Stimulated activated CD4-positive, alpha-beta T cell treated with anti-CD3 and anti-CD28 coated beads, TNF-alpha, amount 100 ng/mL, for 48 hours (primary cell): ENCODE measurements at regions not wholly inside any gene's neighbourhood (a gene's known extent, or its start where the extent isn't known, plus 50 kb on each side); places are given as distances from the start of the nearest gene placed in this dataset.
A peak's percentile ranks its signal among the peaks of the same experiment; 100 is the strongest.
"Not testable (repeated sequence)": the region's sequence is repeated elsewhere in the genome, so short reads cannot be mapped to it uniquely, and the experiment has no call there.

Experiments used
- DNase-seq, 3 donors: peaks; one replicate each; pipeline ENCODE4 v3.0.0-alpha.2; 2020; ENCODE audit warnings: low read depth in 3 of 3

DNA sequence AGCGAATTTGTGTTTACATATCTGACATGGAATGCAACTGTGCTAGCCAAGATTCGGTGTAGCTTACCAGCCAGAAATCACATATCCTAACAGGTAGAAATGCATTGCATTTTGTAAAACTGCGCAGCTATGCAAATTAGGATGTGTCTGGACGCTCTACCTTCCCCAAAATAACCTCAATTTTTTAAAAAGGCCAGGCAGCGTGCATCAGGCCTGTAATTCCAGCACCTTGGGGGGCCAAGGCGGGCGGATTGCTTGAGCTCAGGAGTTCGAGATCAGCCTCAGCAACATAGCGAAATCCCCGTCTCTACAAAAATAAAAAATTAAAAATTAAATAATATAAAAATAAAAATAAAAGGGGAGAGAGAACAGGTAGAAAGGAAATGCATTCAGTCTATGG lies 305.0 kb downstream of the TYW1 start:
- DNase-seq = no peak

DNA sequence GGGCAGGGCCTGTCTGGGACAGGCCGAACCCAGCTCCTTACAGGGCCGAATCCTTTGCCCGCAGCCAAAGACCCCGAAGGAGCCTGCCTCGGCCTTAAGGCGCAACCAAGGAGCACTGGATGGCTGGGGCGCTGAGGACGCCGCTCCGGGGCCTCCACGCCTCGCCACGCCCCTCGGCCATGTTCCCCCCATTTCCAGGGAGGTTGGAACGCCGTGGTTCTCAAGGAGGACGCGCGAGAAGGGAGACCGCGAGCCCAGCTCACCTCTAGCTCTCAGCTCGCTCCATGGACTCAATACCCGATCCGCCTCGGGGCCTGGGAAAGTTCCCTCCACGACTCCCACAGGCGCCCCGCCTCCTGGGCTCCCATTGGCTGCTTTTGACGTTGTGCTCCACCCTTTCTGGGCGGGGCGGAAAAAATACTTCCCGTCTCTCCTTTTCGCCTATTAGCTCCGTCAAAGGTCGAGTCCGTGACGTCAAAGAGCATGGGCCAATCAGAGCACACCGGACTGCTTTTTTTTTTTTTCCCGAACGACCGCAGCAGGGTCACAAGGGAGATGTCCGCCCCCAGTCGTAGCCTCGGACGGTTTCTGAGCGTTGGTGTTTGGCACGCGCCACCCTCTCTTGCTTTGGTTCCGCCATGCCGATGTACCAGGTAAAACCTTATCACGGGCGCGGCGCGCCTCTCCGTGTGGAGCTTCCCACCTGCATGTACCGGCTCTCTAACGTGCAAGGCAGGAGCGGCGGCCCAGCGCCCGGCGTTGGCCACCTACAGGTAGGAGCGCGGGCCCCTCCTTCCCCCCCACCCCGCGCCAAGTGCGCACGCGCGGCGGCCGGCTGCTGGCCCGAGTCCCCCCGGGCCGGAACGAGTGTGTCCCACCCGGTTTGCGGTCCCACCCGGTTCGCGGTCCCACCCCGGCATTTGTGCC lies 305.7 kb downstream of the TYW1 start:
- peak; percentile 96 to 97 (median 97) for DNase-seq

DNA sequence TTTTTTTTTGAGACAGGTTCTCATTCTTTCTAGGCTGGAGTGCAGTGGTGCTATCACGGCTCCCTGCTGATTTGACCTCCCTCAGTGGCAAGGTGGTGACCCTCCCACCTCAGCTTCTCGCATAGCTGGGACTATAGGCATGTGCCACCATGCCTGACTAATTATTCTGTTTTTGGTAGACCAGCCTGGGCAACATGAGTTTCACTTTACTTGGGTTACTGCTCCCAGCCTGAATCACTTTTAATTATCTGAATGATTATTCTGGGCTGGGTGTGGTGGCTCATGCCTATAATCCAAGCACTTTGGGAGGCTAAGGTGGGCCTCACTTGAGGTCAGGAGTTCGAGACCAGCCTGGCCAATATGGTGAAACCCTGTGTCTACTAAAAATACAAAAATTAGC lies 308.2 kb downstream of the TYW1 start:
- DNase-seq = not testable (repeated sequence)

DNA sequence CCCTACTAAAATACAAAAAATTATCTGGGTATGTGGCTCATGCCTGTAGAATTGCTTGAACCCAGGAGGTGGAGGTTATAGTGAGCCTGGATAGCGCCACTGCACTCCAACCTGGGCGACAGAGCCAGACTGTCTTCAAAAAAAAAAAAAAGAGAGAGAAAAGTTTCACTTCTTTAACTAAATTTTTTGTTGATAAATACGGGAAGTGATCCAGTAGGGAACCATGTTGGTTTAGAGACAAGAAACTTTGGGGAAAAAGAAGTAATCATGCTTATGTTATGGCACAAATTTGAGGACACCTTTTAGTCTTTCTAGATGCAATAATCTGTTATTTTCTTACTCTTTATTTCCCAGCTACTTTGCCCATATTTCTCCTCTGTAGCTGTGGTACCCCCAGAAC lies 309.7 kb downstream of the TYW1 start:
- no peak for DNase-seq

DNA sequence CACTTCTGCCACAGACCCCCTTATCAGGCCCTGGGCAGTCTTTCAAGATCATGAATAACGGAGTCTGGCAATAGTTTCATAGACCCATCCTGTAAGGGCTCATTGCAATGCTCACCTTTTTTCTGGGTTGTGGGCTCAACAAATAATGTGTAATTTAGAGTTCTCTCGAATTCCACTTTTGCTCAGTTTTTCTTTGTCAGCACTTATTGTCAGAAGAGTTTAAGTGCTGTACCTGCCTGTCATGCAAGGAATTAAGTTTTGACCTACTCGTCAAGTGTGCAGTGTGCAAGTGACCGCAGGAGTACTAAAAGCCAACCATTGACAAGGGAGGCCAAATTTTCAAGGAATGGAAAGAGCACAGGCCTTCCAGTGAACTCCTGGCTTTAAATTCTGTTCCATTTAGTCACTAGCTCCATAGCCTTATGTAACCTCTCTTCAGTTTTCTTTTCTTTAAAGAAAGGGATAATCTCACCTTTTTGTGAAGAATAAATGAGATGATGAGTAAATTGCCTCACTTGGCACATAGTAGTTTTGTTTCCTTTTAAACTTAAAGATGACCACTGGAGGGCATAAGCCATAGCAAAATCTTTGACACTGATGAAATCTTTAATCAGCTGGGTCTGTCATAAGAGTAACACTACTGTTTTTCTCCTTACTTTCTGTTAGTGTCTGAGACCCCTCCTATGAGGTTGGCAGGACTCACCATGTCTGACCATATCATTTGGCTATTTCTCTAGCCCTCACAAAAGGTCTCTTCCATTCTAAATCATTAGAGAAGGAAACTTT lies 313.3 kb downstream of the TYW1 start:
- no peak for DNase-seq

DNA sequence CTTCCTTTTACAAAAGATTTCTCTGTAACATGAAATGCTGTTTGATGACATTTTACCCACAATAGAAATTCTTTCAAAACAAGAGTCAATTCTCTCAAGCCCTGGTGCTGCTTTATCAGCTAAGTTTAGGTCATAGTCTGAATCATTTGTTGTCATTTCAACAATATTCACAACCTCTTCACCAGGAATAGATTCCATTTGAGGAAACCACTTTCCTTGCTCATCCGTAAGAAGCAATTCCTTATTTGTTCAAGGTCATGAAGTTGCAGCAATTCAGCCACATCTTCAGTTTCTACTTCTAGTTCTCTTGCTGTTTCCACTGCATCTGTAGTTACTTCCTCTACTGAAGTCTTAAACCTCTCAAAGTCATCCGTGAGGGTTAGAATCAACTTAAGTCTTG lies 315.3 kb downstream of the TYW1 start:
- DNase-seq = no peak

DNA sequence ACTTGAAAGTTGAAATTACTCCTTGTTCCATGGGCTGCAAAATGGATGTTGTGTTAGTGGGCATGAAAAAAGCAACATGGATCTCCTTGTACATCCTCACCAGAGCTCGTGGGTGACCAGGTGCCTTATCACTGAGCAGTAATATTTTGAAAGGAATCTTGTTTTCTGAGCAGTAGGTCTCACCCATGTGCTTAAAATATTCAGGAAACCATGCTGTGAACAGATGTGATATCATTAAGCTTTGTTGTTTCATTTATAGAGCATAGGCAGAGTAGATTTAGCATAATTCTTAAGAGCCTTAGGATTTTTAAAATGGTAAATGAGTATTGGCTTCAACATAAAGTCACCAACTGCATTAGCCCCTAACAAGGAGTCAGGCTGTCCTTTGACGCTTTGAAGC lies 316.6 kb downstream of the TYW1 start:
- no peak for DNase-seq

DNA sequence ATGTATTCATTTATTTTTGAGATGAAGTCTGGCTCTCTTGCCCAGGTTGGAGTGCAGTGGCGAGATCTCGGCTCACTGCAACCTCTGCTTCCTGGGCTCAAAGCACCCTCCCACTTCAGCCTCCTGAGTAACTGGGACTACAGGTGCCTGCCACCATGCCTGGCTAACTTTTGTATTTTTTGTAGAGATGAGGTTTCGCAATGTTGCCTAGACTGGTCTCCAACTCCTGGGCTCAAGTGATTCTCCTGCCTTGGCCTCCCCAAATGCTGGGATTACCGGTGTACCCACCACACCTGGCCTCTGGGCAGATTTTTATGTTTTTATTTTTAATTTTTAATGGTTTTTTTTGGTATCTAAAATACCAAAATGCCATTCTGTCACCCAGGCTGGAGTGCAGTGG lies 320.3 kb downstream of the TYW1 start:
- not testable (repeated sequence) for DNase-seq

DNA sequence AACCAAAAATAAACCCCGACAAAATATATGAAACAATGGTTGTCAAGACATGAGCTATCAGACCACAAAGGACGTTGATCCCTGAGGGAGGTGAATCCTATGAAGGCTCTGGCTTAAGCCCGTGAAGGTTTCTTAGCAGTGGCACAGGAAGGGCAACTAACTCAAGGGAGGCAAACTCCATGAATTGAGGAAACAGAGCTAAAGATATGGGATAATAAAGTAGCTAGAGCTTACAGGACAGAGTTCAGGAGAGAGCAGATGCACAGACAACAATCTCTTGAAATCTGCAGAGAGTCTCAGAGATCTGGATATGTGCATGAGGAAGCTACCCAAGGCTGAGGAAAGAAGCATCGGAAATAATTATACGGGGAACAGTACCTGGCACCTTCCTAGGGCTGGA lies 331.6 kb downstream of the TYW1 start:
- not testable (repeated sequence) for DNase-seq

DNA sequence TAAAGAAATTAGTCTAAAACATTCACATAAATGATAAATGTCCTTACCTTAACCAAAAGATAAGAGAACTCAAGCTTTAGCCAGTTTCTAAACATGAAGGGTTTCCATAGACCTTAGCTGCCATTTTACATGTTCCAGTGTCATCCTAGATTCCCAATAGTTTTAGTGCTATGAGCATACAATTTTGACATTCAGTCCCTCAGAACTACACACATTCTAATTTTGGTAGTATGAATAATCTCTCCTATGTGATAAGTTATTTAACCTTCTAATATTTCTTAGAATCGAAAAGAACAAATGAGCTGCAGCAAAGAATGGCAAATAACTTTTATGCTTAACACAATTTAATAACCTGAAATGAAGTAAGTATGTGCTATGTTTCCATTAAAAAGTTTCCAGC lies 338.5 kb downstream of the TYW1 start:
- DNase-seq = not testable (repeated sequence)

DNA sequence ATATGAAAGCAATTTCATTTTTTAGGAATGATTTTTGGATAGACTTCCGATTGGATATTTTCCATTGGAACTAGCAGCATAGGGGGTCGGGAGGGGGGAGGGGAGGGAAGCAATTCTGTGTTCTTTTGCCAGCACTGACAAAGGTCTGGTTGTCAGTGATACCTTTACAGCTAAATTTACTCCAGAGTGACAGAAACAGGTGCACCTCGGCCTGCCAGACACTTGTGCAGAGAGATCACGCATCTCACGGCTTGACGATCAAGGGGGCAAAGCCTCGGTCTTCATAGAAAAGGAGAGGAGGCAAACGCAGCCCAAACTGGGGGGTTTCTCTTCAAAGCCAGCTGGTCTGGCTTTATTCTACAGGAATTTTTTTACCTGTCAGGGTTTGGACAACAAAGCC lies 339.0 kb downstream of the TYW1 start:
- not testable (repeated sequence) for DNase-seq

DNA sequence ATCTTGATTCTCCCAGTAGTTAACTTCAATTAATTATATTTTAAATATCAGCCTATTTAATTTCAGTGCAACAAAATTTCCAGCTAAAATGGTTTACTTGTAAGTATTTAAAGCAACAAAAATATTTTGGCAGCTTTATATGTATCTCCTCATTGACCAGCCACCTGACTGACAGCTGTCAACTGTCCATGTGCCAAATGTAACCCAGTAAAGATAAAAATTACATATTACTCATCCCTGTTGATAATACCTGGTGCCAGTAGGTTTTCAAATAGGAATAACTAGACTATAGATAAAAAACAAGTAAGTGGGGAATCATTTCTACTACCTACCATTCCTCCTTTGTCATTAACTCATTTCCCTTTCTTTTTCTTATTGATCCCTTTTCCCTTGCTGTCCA lies 341.9 kb downstream of the TYW1 start:
- not testable (repeated sequence) for DNase-seq

DNA sequence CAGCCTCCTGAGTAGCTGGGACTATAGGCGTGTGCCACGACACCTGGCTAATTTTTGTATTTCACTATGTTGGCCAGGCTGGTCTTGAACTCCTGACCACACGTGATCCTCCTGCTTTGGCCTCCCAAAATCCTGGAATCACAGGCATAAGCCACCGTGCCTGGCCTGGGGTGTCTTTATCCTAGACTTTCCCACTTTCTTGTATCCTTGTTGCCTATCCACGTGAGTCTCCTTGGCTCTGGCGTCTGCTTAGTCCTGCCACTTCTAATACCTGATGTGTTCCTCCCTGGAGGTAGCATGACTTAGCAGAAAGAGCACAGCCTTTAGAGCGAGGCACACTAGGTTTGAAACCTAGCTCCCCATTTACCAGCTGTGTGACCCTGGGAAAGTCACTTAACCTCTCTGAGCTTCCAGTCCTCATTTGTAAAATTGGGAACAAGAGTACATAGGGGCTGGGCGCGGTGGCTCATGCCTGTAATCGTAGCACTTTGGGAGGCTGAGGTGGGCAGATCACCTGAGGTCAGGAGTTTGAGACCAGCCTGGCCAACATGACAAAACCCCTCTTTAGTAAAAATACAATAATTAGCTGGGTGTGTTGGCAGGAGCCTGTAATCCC lies 344.6 kb downstream of the TYW1 start:
- DNase-seq = no peak

DNA sequence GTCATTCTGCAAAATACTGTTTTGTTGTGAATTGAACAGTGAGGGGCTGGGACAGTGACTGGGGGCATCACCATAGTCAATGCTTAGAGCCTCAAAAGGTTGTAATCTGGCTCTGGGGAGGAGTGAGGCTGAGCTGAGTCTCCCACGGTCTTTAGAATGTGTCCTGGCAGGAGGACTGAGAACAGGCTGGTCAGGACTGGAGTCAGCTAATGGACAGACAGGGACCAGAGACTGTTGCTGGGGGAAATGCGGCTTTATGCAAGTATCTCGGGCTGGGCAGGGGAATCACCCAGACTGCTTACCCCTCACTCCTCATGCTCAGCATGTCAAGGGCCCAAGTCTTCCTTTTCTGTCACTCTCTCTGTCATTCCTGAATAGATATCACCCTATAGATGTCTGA lies 346.5 kb downstream of the TYW1 start:
- DNase-seq = no peak

DNA sequence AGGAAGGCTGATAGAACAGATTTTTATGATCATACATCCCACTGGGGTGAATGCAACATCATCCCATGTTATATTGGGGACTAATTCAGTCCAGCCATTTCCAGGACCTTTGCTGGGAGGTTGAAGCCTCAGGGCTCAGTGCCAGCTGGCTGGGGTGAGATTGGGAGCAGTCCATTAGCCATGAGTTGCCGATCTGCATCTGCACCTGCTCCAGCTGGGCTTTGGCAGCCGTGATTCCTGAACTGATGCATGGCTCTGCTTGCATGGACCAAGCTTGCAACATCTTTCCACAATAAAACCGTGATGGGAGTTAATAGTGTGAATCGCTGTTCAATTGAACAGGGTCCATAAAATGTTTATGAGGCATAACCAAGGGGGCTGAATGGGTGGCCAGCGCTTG lies 346.9 kb downstream of the TYW1 start:
- no peak for DNase-seq

DNA sequence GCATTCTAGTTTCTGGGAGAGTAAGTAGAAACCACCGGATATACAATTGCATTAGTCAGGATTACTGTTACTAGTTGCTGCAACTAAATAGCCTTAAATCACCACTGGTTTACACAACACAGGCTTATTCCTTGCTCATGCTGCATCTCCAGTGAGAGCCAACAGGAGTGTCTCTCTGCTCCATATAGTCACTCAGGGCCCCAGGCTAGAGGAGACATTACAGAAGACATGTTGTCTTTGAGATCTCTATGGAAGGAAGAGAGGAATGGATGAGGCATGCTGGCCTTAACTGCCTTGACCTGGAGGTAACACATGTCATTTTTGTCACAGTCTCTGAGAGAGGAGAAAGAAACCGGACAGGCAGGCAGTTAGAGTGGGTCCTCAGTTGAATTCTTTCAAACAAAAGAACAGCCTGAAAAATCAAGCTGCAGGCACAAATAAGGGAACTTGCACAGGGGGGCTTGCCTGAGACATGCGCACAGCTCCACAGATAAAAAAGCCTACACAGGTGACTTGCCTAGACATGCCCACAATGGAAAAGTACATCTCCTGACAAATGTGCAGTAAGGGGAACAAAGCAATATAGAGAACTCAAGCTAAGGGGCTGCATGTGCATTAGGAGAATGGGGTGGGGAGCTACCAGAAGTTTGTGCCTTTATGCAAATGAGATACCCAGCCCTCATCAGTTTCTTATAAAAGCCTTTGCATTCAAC lies 348.0 kb downstream of the TYW1 start:
- DNase-seq = no peak

DNA sequence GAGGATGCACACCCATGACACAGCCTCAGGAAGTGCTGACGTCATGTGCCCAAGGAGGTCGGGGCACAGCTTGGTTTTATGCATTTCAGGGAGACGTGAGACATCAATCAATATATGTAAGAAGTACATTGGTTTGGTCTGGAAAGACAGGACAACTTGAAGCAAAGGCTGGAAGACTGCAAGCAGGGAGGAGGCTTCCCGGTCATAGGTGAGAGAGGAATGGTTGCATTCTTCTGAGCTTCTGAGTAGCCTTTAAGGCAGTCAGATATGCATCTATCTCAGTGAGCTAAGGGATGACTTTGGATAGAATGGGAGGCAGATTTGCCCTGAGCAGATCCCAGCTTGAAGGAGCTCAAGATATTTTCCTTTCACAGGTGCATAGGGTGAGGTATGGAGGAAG lies 349.5 kb downstream of the TYW1 start:
- DNase-seq = no peak

DNA sequence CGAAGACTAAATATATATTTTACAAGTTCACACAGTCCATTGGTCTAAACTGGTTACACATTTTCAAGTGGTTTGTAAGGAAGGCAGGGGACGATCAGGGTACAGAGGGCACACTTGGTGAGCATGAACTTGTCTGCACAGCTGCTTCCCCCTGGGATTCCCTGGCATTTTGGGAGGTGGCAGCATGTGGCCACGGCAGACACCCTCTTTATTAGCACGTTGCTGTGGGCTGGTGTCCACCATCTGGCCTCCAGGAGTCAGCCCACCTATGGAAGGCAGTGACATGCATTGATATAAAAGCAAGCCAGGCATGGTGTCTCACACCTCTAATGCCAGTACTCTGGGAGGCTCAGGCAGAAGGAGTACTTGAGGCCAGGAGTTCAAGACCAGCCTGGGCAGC lies 350.2 kb downstream of the TYW1 start:
- DNase-seq = no peak

DNA sequence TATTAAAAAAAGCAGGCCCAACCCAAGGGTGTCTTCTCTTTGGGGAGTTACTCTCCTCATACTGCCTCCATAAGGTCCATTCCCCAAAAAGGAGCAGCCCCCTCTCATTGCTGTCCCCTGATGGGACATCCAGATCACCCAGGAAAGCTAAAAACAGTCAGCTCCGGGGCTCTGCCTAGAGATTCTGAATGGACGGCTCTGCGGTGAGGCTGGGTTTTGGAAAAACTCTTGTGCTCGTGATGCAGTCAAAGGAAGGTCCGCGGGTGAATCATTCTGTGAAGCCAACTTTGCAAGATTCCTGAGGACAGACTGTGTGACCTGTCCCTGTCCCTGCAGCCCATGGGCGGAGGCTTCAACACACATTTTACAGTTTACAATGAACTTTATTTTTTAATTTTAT lies 351.5 kb downstream of the TYW1 start:
- DNase-seq = no peak

DNA sequence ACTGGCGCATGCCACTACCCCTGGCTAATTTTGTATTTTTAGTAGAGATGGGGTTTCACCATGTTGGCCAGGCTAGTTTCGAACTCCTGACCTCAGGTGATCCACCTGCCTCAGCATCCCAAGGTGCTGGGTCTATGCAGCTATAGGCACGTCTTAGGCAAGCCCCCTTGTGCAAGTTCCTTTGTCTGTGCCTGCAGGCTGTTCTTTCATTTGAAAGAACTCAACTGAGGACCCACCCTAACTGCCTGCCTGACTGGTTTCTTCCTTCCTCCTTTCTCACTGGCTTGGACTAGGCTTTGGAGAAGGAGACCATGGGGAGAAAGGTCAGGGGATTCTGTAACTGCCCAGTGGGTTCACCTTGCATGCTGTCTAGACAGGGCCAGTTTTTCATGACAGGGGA lies 361.0 kb downstream of the TYW1 start:
- DNase-seq = not testable (repeated sequence)

DNA sequence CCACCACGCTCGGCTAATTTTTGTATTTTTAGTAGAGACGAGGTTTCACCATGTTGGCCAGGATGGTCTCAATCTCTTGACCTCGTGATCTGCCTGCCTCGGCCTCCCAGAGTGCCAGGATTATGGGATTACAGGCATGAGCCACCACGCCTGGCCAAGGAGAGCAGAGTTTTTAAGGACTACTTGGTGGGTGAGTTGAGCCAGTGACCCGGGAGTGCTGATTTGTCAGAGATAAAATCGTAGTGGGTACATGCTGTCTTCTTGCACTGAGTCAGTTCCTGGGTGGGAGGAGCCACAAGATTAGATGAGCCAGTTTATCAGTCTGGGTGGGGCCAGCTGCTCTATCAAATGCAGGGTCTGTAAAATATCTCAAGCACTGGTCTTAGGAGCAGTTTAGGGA lies 361.7 kb downstream of the TYW1 start:
- DNase-seq = not testable (repeated sequence)

DNA sequence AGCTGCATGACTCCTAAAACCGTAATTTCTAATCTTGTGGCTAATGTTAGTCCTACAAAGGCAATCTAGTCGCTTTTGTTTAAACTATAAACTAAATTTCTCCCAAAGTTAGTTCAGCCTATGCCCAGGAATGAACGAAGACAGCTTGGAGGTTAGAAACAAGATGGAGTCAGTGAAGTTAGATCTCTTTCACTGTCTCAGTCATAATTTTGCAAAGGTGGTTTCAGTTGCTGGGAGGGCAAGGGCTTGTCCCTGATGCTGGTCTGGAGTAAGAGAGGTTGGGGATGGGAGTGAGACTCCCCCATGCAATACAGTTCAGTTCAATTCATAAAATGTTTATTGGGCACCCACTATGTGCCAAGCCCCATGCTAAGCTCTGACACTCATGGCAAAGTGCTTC lies 362.1 kb downstream of the TYW1 start:
- DNase-seq = not testable (repeated sequence)
